ENCODE measurements at regions not wholly inside any gene's neighbourhood (a gene's known extent, or its start where the extent isn't known, plus 50 kb on each side); places are given as distances from the start of the nearest gene placed in this dataset.

DNA sequence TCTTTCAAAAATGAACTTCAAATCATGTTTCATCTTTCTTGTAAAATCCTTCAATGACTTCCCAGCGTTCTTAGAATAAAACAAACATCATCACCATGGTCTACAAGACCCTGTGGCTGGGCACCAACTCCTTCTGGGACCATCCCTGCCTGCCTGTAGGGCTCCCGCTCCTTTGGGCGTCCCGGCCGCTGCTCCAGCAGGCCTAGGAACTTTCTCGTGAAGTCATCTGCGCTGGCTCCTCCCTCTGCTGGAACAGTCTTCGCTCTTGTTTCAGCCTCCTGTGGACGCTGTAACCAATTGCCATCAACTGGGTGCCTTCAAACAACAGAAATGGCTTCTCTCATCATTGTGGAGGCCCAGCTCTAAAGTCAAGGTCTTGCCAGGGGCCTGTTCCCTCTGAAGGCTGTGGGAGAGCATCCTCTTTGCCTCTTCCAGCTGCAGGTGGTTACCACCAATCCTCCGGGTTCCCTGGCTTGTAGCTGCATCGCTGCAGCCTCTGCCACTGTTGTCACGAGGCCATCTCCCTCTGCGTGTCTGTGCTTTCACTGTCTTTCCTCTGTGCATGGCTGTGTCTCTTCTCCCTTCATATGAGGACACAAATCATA lies 185.5 kb upstream of the SDK2 start:
- H3K27ac ChIP-seq: no peak overlapping the region
- TF ChIP-seq, protein P1, sequence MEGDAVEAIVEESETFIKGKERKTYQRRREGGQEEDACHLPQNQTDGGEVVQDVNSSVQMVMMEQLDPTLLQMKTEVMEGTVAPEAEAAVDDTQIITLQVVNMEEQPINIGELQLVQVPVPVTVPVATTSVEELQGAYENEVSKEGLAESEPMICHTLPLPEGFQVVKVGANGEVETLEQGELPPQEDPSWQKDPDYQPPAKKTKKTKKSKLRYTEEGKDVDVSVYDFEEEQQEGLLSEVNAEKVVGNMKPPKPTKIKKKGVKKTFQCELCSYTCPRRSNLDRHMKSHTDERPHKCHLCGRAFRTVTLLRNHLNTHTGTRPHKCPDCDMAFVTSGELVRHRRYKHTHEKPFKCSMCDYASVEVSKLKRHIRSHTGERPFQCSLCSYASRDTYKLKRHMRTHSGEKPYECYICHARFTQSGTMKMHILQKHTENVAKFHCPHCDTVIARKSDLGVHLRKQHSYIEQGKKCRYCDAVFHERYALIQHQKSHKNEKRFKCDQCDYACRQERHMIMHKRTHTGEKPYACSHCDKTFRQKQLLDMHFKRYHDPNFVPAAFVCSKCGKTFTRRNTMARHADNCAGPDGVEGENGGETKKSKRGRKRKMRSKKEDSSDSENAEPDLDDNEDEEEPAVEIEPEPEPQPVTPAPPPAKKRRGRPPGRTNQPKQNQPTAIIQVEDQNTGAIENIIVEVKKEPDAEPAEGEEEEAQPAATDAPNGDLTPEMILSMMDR (conservative IDR thresholded peaks at IDR 0.05): no peak

DNA sequence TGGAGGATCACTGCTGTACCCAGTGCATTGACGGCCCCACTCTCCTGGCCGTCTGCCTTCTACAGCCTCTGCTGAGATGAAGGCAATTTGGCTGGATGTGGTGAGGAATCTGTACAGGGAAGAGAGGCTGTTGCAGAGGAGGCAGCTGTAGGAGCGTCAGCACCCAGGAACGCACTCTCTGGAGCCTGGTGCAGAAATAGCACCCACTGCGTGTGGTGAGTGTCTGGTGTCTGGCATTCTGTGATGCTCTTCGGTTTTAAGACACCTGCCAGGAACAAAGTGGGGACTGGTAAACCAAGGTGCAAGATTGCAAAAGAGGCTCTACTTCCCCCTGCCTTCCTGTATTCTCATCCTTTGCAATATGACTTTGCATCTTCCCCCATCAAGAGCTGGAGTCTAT lies 187.5 kb upstream of the SDK2 start:
- TF ChIP-seq, protein P1 (conservative IDR thresholded peaks at IDR 0.05): no peak
- H3K27ac ChIP-seq: no peak overlapping the region

DNA sequence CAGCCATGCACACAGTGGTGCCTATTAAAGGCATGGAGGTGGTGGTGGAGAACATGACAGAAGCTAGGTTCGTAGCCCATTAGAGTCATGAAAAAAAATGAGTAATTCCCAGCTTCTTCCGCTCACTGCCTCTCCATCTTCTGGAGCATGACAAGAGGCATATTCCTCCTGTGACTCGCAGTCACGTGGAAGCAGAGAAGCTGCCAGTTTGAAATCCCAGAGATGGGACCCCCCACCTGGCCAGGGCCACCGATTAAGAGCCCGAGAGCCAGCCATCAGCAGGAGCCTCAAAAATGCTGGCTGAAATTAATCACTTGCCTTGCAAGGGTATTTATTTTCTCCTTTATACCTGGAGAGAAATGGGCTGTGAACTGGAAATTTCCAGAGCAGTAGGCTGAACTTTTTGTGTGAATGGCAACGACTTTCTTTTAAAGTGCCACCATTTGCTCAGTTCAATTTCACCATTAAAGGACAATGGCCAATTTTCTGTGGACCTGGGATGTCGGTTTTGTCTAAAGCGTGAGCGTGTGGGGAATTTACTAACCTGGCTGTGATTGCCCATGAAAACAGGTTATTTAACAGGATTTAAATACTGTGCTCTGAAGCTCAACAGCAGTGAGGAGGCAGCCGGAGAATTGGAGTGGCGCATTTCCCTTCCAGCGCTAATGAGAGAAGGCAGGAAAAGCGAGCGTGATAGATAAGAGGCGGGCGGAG lies 189.7 kb upstream of the SDK2 start:
- TF ChIP-seq, protein P1 (conservative IDR thresholded peaks at IDR 0.05): no peak
- H3K27ac ChIP-seq: no peak overlapping the region

DNA sequence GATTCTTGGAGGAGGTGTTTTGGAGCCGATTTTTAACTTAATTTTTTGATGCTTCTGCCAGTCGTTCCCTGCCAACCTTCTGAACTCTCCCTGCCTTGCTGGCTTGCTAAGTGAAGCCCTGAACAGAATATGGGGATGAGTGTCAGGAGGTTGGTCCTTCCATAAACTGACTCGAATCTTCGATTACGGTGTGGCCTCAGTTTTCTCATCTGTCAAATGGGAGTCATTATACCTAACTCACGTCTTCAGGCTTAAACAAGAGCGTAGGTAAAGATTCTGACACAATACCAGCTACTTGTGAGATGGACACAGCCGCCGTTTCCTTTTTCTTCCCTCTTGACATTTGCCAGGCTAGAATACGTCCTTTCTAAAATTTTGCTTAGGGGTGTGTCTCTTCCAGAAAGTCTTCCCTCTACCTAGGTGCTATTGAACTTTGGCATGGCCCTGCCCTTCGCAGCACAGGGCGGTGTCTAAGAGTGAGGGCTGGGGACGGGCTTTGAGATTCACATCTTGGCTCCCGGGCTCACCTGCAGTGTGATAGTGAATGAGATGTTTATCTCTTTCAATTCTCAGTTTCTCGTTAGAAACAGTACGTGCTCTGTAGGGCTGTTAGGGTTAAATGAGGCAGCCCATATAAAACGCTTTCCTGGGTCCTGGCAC lies 190.6 kb upstream of the SDK2 start:
- TF ChIP-seq, protein P1 (conservative IDR thresholded peaks at IDR 0.05): no peak
- H3K27ac ChIP-seq: no peak overlapping the region

DNA sequence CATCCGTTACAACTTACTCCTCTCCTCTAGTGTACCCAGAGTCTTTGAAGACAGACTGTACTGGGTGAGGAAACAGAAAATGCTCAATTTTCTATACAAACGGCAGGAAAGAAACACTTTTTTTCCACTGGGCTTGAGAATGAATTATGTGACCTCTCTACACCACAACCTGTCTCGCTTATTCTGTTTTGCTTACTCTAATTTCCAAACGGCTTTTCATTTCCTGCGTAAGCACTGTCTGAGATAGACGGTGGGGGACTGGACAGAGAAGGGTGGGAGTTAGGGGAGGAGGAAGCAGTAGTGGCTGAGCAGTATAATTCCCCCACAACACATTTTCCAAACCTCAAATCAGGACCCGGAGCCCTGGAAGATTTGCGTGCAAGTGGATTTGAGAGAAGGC lies 191.4 kb upstream of the SDK2 start:
- TF ChIP-seq, protein P1 (conservative IDR thresholded peaks at IDR 0.05): no peak

DNA sequence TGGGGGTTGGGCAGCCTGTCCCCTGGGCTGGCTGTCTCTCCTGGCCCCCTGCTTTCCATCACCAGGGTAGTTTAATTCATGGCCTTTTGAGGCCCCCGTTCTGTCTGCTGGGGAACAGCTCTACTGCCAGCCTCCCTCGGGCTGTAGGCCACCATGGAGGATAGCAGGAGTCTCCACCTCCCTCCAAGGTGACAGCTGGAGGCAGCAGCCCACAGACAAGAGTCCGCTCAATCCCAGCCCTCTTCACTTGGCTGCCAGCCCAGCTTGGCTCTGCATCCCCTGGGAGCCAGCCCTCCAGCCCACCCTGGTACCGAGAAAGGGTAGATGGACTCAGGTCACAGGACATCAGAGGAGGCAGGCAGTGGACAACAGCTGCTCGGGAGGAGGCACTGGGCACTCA lies 194.6 kb upstream of the SDK2 start:
- TF ChIP-seq, protein P1 (conservative IDR thresholded peaks at IDR 0.05): no peak

More for the DNA sequence above, 191.4 kb upstream of the SDK2 start:
- H3K27ac ChIP-seq: no peak overlapping the region

DNA sequence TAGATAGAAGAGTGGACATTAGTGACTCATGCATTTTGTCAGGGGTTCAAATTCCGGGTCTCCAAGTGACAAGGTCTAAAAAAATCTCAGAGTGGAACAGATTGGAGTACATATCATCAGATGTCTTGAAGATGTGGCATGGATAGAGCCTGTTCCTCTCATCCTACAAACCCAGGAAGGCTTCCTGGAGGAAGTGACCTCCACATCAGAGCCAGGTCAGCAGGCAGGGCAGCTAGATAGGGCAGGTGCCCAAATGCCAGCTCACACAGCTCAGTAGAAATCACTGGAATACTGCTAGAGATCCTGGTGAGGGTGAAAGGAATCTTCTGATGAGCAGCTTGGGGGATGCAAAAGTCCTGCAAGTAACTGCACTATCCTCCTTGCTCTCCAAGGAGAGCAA lies 196.6 kb upstream of the SDK2 start:
- H3K27ac ChIP-seq: no peak overlapping the region
- TF ChIP-seq, protein P1 (conservative IDR thresholded peaks at IDR 0.05): no peak

More for the DNA sequence above, 194.6 kb upstream of the SDK2 start:
- H3K27ac ChIP-seq: no peak overlapping the region
